Spleen (tissue), 7 donors: ENCODE measurements at regions not wholly inside any gene's neighbourhood (a gene's known extent, or its start where the extent isn't known, plus 50 kb on each side); places are given as distances from the start of the nearest gene placed in this dataset.

ENCODE experiments used
- CTCF ChIP-seq, 11 experiments: fragments of 200-600 bp in 7 of 11; fragments of 450-650 bp in 4 of 11; sonication (generic) in 4 of 11; IDR thresholded peaks in 8 of 11; conservative IDR thresholded peaks in 3 of 11; 1 replicate in 7 of 11; 2 replicates in 4 of 11; pipeline versions ENCODE4 v1.4.0 to v1.8.0; 2016 to 2021; ENCODE audit warnings: antibody characterized with exemption in 11 of 11, inconsistent platforms in 4 of 11, mild to moderate bottlenecking in 1 of 11
- POLR2A ChIP-seq, 3 donors: fragments of 450-650 bp; IDR thresholded peaks; one replicate each; pipeline ENCODE4 v1.5.1; 2017; ENCODE audit warnings: antibody characterized with exemption in 3 of 3, mild to moderate bottlenecking in 1 of 3
- POLR2AphosphoS5 ChIP-seq, 3 donors: sonication (generic); formaldehyde crosslinking; IDR thresholded peaks; one replicate each; pipeline ENCODE4 v1.5.1; 2017; ENCODE audit warnings: antibody characterized with exemption in 3 of 3
- donor health status: DM: no; HTN: no; CAD: no; lungs with moderate emphysema.
- donor health status: DM: no; HTN: no; CAD: no.
- donor health status: DM: no; HTN: no; CAD: no.

GRCh38 chr1:60992165-60992564 is 90.2 kb upstream of the NFIA start:
- TF ChIP-seq CTCF (IDR thresholded peaks at IDR 0.05 in 8 of 11, conservative IDR thresholded peaks at IDR 0.05 in 3 of 11), result no peak
- TF ChIP-seq POLR2A (IDR thresholded peaks at IDR 0.05), result no peak
- TF ChIP-seq POLR2AphosphoS5 (IDR thresholded peaks at IDR 0.05), result no peak
